ENCODE measurements at regions not wholly inside any gene's neighbourhood (a gene's known extent, or its start where the extent isn't known, plus 50 kb on each side); places are given as distances from the start of the nearest gene placed in this dataset.

DNA sequence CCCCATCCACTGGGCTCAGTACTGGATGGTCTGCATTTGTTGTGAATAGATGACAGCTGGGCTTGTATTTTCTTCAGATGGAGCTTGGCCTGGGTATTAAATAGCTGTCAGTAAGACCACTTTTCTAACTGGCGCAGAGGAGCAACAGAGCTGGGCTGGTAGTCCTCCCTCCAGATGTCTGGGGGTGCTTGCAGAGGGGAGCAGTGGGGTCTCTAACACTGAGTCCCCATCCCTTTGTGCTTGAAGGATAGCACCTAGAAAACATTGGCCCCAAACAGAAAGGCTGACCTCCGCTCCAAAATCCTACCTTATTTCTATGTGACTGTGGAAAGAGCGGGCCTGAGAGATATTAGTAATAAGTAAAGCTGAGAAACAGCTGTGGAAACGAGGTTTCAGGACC lies 131.6 kb upstream of the E2F8 start:
- no peak for TF ChIP-seq MYC (IDR thresholded peaks at IDR 0.05; ENCODE audit: low read depth, low read length)
- TF ChIP-seq POLR2A (IDR thresholded peaks at IDR 0.05; ENCODE audit: extremely low read depth, insufficient read length): no peak
- TF ChIP-seq, protein P1, sequence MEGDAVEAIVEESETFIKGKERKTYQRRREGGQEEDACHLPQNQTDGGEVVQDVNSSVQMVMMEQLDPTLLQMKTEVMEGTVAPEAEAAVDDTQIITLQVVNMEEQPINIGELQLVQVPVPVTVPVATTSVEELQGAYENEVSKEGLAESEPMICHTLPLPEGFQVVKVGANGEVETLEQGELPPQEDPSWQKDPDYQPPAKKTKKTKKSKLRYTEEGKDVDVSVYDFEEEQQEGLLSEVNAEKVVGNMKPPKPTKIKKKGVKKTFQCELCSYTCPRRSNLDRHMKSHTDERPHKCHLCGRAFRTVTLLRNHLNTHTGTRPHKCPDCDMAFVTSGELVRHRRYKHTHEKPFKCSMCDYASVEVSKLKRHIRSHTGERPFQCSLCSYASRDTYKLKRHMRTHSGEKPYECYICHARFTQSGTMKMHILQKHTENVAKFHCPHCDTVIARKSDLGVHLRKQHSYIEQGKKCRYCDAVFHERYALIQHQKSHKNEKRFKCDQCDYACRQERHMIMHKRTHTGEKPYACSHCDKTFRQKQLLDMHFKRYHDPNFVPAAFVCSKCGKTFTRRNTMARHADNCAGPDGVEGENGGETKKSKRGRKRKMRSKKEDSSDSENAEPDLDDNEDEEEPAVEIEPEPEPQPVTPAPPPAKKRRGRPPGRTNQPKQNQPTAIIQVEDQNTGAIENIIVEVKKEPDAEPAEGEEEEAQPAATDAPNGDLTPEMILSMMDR (IDR thresholded peaks at IDR 0.05; ENCODE audit: low read depth, low read length): no peak
- TF ChIP-seq, protein P2, sequence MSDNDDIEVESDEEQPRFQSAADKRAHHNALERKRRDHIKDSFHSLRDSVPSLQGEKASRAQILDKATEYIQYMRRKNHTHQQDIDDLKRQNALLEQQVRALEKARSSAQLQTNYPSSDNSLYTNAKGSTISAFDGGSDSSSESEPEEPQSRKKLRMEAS (IDR thresholded peaks at IDR 0.05; ENCODE audit: low read depth, low read length): no peak
- H3K4me3 ChIP-seq (ENCODE audit: low read depth, low read length): no peak overlapping the region
- DNase-seq (ENCODE audit: low read depth): no peak

DNA sequence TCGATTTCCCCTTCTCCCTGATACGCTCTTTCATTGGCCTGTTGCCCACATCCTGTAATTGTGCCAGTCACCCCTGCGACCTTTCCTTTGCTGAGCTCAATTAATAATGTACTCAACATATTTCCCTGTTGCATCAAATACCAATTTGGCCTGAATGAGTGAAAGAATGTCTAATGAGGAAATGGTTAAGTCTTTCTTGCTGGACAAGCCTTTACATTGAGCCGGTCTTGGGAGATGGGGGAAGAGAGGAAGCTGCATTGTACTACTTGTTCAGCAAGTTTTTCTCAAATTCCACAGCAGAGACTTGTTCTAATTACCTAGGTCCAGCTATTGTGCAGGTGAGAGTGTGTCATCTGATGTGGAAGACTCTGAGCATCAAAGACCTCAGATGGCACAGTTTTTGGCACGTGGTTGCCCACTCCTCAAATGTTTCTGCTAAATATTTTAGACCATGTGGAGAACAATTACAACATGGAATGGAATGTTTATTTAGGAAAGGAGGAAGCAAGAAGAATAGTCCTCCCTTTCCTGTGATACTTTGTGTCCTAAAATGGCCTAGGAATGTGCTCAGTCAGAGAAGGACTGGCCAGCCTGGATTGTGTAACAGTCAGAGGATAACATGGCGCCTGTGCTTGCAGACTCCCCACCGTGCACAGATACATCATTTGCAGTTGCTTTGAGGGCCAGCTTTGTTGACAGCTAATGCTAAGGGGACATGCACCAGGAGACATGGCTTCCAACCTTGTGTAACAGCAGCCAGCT lies 129.5 kb upstream of the E2F8 start:
- no peak overlapping the region for H3K4me3 ChIP-seq (ENCODE audit: low read depth, low read length)
- TF ChIP-seq POLR2A (IDR thresholded peaks at IDR 0.05; ENCODE audit: extremely low read depth, insufficient read length) (no peak), MYC (IDR thresholded peaks at IDR 0.05; ENCODE audit: low read depth, low read length) (no peak)
- TF ChIP-seq, protein P2 (IDR thresholded peaks at IDR 0.05; ENCODE audit: low read depth, low read length): no peak
- TF ChIP-seq, protein P1 (IDR thresholded peaks at IDR 0.05; ENCODE audit: low read depth, low read length): no peak
- peak; percentile 51 for DNase-seq (ENCODE audit: low read depth)

DNA sequence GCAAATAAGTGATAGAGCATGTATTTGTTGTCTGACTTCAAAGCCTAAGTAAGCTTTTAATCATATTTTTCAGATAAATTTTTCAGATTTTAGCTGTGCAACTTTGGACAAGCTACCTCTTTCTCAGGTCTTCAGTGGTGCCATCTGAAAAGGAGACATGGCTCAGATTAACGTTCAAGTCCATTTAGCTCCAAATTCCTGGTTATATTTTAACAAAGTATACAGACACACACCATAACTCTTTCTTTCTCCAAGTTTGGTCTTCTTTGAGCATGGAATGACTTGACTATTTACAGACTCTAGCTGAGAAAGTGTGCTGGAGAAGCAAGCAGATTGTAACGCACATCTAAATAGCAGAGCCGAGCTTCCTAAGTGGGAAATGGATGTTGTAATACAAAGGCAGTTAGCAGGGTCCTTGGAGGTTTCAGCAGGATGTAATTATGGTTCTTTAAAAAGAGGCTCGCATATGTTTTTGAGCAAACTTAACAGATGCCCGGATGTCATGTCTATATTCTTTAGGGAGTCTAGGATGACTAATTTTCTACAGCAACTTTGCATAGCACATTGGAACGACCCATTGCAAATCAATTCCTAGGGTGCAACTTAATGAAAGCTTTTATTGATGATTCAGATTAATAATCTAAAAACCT lies 128.1 kb upstream of the E2F8 start:
- DNase-seq (ENCODE audit: low read depth): peak; percentile 91
- 0 out of 2 replicates have a peak, but pooled peaks have one; percentile 20 for TF ChIP-seq MYC (IDR thresholded peaks at IDR 0.05; ENCODE audit: low read depth, low read length)
- TF ChIP-seq, protein P2 (IDR thresholded peaks at IDR 0.05; ENCODE audit: low read depth, low read length): no peak
- H3K4me3 ChIP-seq (ENCODE audit: low read depth, low read length): no peak overlapping the region

DNA sequence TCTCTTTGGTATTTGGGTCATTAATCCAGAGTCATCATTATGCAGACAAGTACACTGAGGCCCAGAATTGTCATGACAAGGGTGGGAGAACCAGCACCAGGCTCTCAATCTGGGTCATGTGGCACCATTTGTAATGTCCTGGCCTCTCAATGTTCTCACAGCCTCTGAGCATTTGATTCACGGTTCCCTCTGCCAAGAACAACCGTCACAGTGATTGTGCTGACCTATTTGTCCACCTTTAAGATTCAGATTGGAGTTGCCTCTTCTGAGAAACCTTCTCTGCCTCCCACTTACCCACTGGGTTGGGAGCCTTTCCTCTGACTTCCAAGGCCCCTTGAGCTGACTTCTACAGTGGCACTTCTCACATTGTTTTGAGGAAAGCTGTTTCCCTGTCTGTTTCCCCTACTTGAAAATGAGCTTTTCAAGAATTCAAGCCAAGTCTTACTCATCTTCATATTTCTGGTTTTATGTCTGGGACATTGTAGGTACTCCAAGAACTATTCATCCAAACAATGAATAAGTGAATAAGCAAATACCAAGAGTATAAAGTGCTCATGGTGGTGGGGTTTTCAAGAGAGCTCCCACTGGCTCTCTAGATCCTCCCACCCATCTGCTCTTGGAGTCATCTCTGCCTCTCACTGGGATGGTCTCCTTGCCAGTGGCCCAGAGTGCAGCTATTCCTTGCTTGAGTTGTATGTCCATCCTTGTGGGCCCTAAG lies 126.4 kb upstream of the E2F8 start:
- DNase-seq (ENCODE audit: low read depth): no peak
- TF ChIP-seq, protein P2 (IDR thresholded peaks at IDR 0.05; ENCODE audit: low read depth, low read length): no peak
- TF ChIP-seq, protein P1 (IDR thresholded peaks at IDR 0.05; ENCODE audit: low read depth, low read length): no peak
- no peak for TF ChIP-seq POLR2A (IDR thresholded peaks at IDR 0.05; ENCODE audit: extremely low read depth, insufficient read length)
- no peak overlapping the region for H3K4me3 ChIP-seq (ENCODE audit: low read depth, low read length)

DNA sequence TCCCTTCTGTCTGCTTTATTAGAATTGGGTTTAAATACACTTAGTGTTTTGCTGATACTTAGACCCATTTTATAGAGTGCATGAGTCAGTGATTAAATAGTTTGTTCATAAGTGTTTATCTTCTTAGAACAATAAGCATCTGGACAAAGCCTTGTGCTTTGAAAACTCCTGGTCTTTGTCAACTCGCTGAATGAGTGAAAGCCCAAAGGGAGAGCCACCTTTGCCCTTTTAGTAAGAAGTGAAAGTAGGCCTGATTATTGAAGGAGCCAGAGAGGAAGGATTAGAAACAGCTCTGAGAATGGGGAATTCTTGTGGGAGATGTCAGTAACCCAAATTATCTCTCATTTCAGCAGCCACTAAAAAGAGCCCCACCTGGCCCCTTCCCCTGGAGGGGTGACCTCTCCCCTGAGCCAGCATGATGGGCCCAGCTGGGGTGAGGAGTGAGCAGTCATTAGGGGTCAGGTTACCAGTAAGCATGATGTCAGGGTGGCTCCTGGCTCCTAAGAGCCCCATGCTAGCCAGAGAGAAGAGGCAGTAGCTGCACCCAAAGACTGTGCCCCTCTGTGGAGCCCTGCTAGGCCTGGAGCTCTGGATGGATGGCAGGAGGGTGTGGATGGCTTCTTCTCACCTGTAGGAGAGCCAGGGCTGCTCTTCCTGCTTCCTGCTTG lies 125.1 kb upstream of the E2F8 start:
- no peak overlapping the region for H3K4me3 ChIP-seq (ENCODE audit: low read depth, low read length)
- TF ChIP-seq, protein P1 (IDR thresholded peaks at IDR 0.05; ENCODE audit: low read depth, low read length): no peak
- TF ChIP-seq MYC (IDR thresholded peaks at IDR 0.05; ENCODE audit: low read depth, low read length): no peak
- TF ChIP-seq, protein P2 (IDR thresholded peaks at IDR 0.05; ENCODE audit: low read depth, low read length): no peak
- TF ChIP-seq POLR2A (IDR thresholded peaks at IDR 0.05; ENCODE audit: extremely low read depth, insufficient read length): no peak
- DNase-seq (ENCODE audit: low read depth): no peak

Data from NB4 (cell line).